ENCODE measurements at regions not wholly inside any gene's neighbourhood (a gene's known extent, or its start where the extent isn't known, plus 50 kb on each side); places are given as distances from the start of the nearest gene placed in this dataset.

- no peak overlapping the region for H3K4me3 Mint-ChIP-seq
- H3K4me1 Mint-ChIP-seq = no peaks in the 10 kb centered on the region
- TF ChIP-seq FOXP4 (CRISPR knock-in tag; IDR thresholded peaks at IDR 0.05) (no peak), ATF2 (CRISPR knock-in tag; IDR thresholded peaks at IDR 0.05; ENCODE audit: borderline replicate concordance, low read depth) (no peak), PRDM15 (CRISPR knock-in tag; IDR thresholded peaks at IDR 0.05) (no peak), ATF3 (CRISPR knock-in tag; conservative IDR thresholded peaks at IDR 0.05) (no peak), ZNF532 (CRISPR knock-in tag; IDR thresholded peaks at IDR 0.05; ENCODE audit: borderline replicate concordance) (no peak), CBFB (CRISPR knock-in tag; IDR thresholded peaks at IDR 0.05; ENCODE audit: low read depth) (no peak), NR2C2 (CRISPR knock-in tag; IDR thresholded peaks at IDR 0.05) (no peak), GABPB1 (CRISPR knock-in tag; IDR thresholded peaks at IDR 0.05) (no peak)
- DNase-seq (ENCODE audit: low spot score) (no peak), ATAC-seq (no peak)
- H3K27me3 Mint-ChIP-seq (ENCODE audit: low read depth) = no peaks in the 10 kb centered on the region
- H3K36me3 Mint-ChIP-seq = no peaks in the 10 kb centered on the region
- CTCF ChIA-PET = interaction anchor here (1.2 to 2.8 kb wide), 3 partner anchors 9 to 151 kb away, joined by 4 to 9 read pairs (median 6); no protein-coding TSS in a partner anchor
- H3K9me3 Mint-ChIP-seq = peaks cover 3% of the 10 kb centered on the region; the same call in 1 of the 2 replicates
- POLR2A ChIA-PET = no interaction called here
- H3K27ac Mint-ChIP-seq = no peak overlapping the region
These were observed 407.2 kb upstream of the HNRNPA3 start for GRCh38 chr2:176805345-176805744.

- peaks cover 39% of the 10 kb centered on the region for H3K4me1 Mint-ChIP-seq
- ATAC-seq = no peak
- no peak overlapping the region for H3K4me3 Mint-ChIP-seq
- H3K9me3 Mint-ChIP-seq = peaks cover 3% of the 10 kb centered on the region; the same call in 1 of the 2 replicates
- ChIA-PET CTCF (interaction anchor here (1.4 to 6.1 kb wide), 6 partner anchors 66 to 357 kb away, joined by 3 to 117 read pairs (median 14); no protein-coding TSS in a partner anchor), POLR2A (no interaction called here)
- H3K27me3 Mint-ChIP-seq (ENCODE audit: low read depth) = no peaks in the 10 kb centered on the region; the same call in 1 of the 2 replicates
- H3K36me3 Mint-ChIP-seq = no peaks in the 10 kb centered on the region
- no peak for DNase-seq (ENCODE audit: low spot score)
- no peak overlapping the region for H3K27ac Mint-ChIP-seq
- TF ChIP-seq KAT7 (CRISPR knock-in tag; IDR thresholded peaks at IDR 0.05; ENCODE audit: borderline replicate concordance) (no peak), NFYB (CRISPR knock-in tag; conservative IDR thresholded peaks at IDR 0.05; ENCODE audit: low read depth) (no peak), EMX1 (CRISPR knock-in tag; IDR thresholded peaks at IDR 0.05) (no peak), SMAD4 (CRISPR knock-in tag; IDR thresholded peaks at IDR 0.05) (no peak), MAX (CRISPR knock-in tag; IDR thresholded peaks at IDR 0.05) (no peak), NR3C1 (CRISPR knock-in tag; conservative IDR thresholded peaks at IDR 0.05; ENCODE audit: low read depth) (no peak), TEAD1 (CRISPR knock-in tag; IDR thresholded peaks at IDR 0.05) (no peak), ZBTB21 (CRISPR knock-in tag; IDR thresholded peaks at IDR 0.05; ENCODE audit: borderline replicate concordance) (no peak), MLX (CRISPR knock-in tag; IDR thresholded peaks at IDR 0.05) (no peak), ATF3 (CRISPR knock-in tag; conservative IDR thresholded peaks at IDR 0.05) (no peak), ZNF423 (CRISPR knock-in tag; IDR thresholded peaks at IDR 0.05) (no peak), ZMAT4 (CRISPR knock-in tag; IDR thresholded peaks at IDR 0.05) (no peak)
These were observed 400.3 kb upstream of the HNRNPA3 start for GRCh38 chr2:176812246-176812775.

Data from WTC11 (cell line).